Smooth muscle cell (in vitro differentiated cells): ENCODE measurements at regions not wholly inside any gene's neighbourhood (a gene's known extent, or its start where the extent isn't known, plus 50 kb on each side); places are given as distances from the start of the nearest gene placed in this dataset.

Source experiments
- DNase-seq: peaks from one replicate; lab custom pipeline; 2025; ENCODE audit not compliant: unreplicated experiment; lab: John Stamatoyannopoulos, UW
- H2AFZ ChIP-seq: fragments of 200-600 bp; sonication (generic); 2 replicates; pipeline ENCODE4 v1.6.0; 2016; ENCODE audit warnings: antibody characterized with exemption, low read depth, mild to moderate bottlenecking
- H3F3A ChIP-seq: fragments of 200-600 bp; sonication (generic); 2 replicates; pipeline ENCODE4 v1.6.0; 2017; ENCODE audit warnings: antibody characterized with exemption, low read depth
- H3K27ac ChIP-seq: fragments of 200-600 bp; sonication (generic); 2 replicates; pipeline ENCODE4 v1.5.1; 2016; ENCODE audit warnings: low read depth, mild to moderate bottlenecking
- H3K27me3 ChIP-seq: fragments of 200-600 bp; sonication (generic); 2 replicates; pipeline ENCODE4 v1.6.1; 2016; ENCODE audit warnings: low read depth, mild to moderate bottlenecking
- H3K36me3 ChIP-seq: fragments of 200-600 bp; sonication (generic); 2 replicates; pipeline ENCODE4 v1.5.1; 2016; ENCODE audit warnings: low read depth
- H3K4me1 ChIP-seq: fragments of 200-600 bp; sonication (generic); 2 replicates; pipeline ENCODE4 v1.5.1; 2016; ENCODE audit warnings: low read depth
- H3K4me2 ChIP-seq: fragments of 200-600 bp; sonication (generic); 2 replicates; pipeline ENCODE4 v1.6.0; 2016; ENCODE audit warnings: mild to moderate bottlenecking
- H3K4me3 ChIP-seq: fragments of 200-600 bp; sonication (generic); 2 replicates; pipeline ENCODE4 v1.5.1; 2016; ENCODE audit warnings: mild to moderate bottlenecking
- H3K79me2 ChIP-seq: fragments of 200-600 bp; sonication (generic); 2 replicates; pipeline ENCODE4 v1.6.0; 2016; ENCODE audit warnings: low read depth, mild to moderate bottlenecking
- H3K9ac ChIP-seq: fragments of 200-600 bp; sonication (generic); 2 replicates; pipeline ENCODE4 v1.6.0; 2016; ENCODE audit warnings: low read depth
- H3K9me3 ChIP-seq: fragments of 200-600 bp; sonication (generic); replicated peaks from 2 replicates; pipeline ENCODE4 v1.5.1; 2016; ENCODE audit warnings: low read depth
- H4K20me1 ChIP-seq: fragments of 200-600 bp; sonication (generic); 2 replicates; pipeline ENCODE4 v1.6.0; 2016; ENCODE audit warnings: low read depth
- WGBS: methylation state at CpG from one replicate; pipeline ENCODE4 v1.1.7; 2016; ENCODE audit warnings: low lambda C conversion rate; 5-methylcytosine and 5-hydroxymethylcytosine counted together
- TF ChIP-seq, protein P1 (sequence below): fragments of 200-600 bp; sonication (generic); IDR thresholded peaks from 2 replicates; pipeline ENCODE4 v1.5.1; 2017; ENCODE audit warnings: borderline replicate concordance, mild to moderate bottlenecking, antibody characterized with exemption; ENCODE audit not compliant: insufficient read depth, poor library complexity, severe bottlenecking

DNA sequence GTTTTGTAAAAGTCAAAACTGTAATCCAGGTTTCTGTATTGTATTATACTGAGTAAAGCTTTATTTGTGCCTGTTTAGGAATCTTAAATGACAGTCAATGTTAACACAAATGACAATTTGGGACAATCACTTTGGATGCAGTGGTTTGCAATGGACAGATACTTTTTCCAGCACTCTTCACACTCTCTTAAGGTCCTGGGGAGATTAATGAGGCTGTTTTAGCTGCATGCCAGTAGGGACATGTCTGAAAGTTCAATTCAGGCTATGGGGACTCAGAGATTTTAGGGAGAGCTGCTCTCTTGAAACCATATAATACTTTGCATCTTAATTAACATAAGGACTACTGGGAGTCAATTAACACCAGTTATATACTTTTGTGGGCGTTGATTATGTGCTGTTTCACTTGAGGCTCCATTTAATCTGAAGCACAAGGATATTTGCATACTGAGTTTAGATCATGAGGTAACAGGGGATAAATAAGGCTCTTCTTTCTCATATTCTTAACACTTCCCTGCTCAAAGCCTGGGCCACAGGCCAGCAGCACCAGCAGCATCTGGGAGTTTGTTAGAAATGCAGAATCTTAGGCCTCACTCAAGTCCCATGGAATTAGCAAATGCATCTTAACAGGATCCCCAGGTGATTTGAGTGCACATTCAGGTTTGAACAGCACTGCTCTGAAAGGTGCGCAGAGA lies 972.8 kb downstream of the PLOD2 start:
- WGBS: 94% methylated on average over 2 of the region's 2 CpGs
- Histone ChIP-seq H3K4me1 (no peaks in the 10 kb centered on the region), H3K79me2 (no peaks in the 10 kb centered on the region), H3K4me3 (no peak overlapping the region), H3K9me3 (no peaks in the 10 kb centered on the region), H2AFZ (peak overlapping the region; percentile 59), H3K4me2 (no peak overlapping the region), H3F3A (no peaks in the 10 kb centered on the region), H4K20me1 (no peaks in the 10 kb centered on the region), H3K36me3 (no peaks in the 10 kb centered on the region), H3K9ac (no peak overlapping the region), H3K27me3 (no peaks in the 10 kb centered on the region), H3K27ac (no peak overlapping the region)
- DNase-seq: no peak
- TF ChIP-seq, protein P1, sequence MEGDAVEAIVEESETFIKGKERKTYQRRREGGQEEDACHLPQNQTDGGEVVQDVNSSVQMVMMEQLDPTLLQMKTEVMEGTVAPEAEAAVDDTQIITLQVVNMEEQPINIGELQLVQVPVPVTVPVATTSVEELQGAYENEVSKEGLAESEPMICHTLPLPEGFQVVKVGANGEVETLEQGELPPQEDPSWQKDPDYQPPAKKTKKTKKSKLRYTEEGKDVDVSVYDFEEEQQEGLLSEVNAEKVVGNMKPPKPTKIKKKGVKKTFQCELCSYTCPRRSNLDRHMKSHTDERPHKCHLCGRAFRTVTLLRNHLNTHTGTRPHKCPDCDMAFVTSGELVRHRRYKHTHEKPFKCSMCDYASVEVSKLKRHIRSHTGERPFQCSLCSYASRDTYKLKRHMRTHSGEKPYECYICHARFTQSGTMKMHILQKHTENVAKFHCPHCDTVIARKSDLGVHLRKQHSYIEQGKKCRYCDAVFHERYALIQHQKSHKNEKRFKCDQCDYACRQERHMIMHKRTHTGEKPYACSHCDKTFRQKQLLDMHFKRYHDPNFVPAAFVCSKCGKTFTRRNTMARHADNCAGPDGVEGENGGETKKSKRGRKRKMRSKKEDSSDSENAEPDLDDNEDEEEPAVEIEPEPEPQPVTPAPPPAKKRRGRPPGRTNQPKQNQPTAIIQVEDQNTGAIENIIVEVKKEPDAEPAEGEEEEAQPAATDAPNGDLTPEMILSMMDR: no peak

DNA sequence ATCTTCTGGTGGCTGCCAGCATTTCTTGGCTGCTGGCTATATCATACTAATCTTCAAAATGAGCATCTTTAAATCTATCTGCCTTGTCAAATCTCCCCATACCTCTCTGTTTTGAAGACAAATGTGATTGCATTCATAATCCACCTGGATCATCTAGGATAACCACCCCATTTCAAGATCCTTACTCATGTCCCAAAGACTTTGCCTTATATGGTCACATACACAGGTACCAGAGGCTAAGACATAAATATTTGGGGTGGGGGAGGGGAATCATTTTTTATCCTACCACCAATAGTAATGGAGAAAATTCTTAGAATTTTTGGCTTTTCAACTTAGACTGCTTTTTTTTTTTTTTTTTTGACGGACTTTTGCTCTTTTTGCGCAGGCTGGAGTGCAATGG lies 970.8 kb downstream of the PLOD2 start:
- no peaks in the 10 kb centered on the region for H3F3A ChIP-seq
- H3K79me2 ChIP-seq: no peaks in the 10 kb centered on the region
- H3K4me1 ChIP-seq: no peaks in the 10 kb centered on the region
- WGBS: 100% methylated on average over 2 of the region's 2 CpGs
- DNase-seq: no peak
- no peak overlapping the region for H3K9ac ChIP-seq
- H2AFZ ChIP-seq: no peak overlapping the region
- H3K4me3 ChIP-seq: no peak overlapping the region
- no peaks in the 10 kb centered on the region for H3K36me3 ChIP-seq
- TF ChIP-seq, protein P1: no peak
- no peak overlapping the region for H3K4me2 ChIP-seq
- no peak overlapping the region for H3K27ac ChIP-seq
- H3K27me3 ChIP-seq: no peaks in the 10 kb centered on the region
- H3K9me3 ChIP-seq: no peaks in the 10 kb centered on the region
- no peaks in the 10 kb centered on the region for H4K20me1 ChIP-seq

DNA sequence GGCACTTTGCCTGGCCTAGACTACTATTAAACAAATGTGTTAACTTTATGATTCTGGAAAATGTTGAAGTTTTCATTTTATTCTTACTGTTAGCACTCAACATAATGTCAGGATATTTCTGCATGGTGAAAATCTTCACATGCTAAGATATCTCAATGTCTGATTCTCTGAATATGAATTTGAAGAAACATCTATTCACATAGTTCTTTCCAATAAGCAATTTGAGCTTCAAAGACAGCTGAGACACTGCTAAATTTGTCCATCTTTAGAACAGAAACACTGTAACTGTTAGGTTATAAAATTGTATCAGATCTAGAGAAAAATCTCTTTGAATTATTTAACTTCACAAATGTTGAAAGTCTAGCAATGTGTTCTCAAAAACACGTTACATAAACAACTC lies 970.2 kb downstream of the PLOD2 start:
- H3K9me3 ChIP-seq: no peaks in the 10 kb centered on the region
- TF ChIP-seq, protein P1: no peak
- H3K79me2 ChIP-seq: no peaks in the 10 kb centered on the region
- WGBS: 91% methylated on average over 1 of the region's 1 CpG
- H3K4me3 ChIP-seq: no peak overlapping the region
- no peaks in the 10 kb centered on the region for H4K20me1 ChIP-seq
- H3K4me1 ChIP-seq: no peaks in the 10 kb centered on the region
- no peak overlapping the region for H3K27ac ChIP-seq
- no peak overlapping the region for H3K4me2 ChIP-seq
- no peaks in the 10 kb centered on the region for H3K27me3 ChIP-seq
- H2AFZ ChIP-seq: peak overlapping the region; percentile 44
- no peak for DNase-seq
- no peaks in the 10 kb centered on the region for H3K36me3 ChIP-seq
- H3F3A ChIP-seq: no peaks in the 10 kb centered on the region
- no peak overlapping the region for H3K9ac ChIP-seq

DNA sequence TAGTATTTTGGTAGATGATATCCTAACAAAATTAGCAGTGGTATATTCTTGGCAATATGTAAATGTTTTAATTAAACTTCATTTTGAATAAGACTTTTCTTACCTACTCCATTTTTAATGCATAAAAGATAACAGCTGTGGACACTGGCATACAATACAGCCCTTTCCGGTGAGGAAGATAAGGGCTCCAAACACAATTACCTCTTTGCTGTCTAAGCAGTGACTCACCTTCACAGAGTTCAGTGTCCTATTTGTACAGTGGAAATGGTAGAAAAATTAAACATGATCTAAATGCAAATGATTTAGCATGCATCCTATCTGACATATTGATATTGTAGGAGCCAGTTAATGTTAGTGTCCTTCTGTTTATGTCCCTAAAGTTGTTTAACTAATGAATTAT lies 969.4 kb downstream of the PLOD2 start:
- Histone ChIP-seq H2AFZ (no peak overlapping the region), H3K27me3 (no peaks in the 10 kb centered on the region), H3K4me2 (no peak overlapping the region), H3F3A (no peaks in the 10 kb centered on the region), H3K27ac (no peak overlapping the region), H3K36me3 (no peaks in the 10 kb centered on the region), H3K9ac (no peak overlapping the region), H4K20me1 (no peaks in the 10 kb centered on the region), H3K4me3 (no peak overlapping the region), H3K9me3 (no peaks in the 10 kb centered on the region), H3K4me1 (no peaks in the 10 kb centered on the region), H3K79me2 (no peaks in the 10 kb centered on the region)
- TF ChIP-seq, protein P1: no peak
- 45% methylated on average over 1 of the region's 1 CpG for WGBS
- DNase-seq: no peak
